Kidney capillary endothelial cell (primary cell): ENCODE measurements at regions not wholly inside any gene's neighbourhood (a gene's known extent, or its start where the extent isn't known, plus 50 kb on each side); places are given as distances from the start of the nearest gene placed in this dataset.
"Not testable (repeated sequence)": the region's sequence is repeated elsewhere in the genome, so short reads cannot be mapped to it uniquely, and the experiment has no call there.

Experiments used
- DNase-seq: peaks from one replicate; pipeline ENCODE4 v3.0.0-alpha.2; 2018; ENCODE audit warnings: low spot score

DNA sequence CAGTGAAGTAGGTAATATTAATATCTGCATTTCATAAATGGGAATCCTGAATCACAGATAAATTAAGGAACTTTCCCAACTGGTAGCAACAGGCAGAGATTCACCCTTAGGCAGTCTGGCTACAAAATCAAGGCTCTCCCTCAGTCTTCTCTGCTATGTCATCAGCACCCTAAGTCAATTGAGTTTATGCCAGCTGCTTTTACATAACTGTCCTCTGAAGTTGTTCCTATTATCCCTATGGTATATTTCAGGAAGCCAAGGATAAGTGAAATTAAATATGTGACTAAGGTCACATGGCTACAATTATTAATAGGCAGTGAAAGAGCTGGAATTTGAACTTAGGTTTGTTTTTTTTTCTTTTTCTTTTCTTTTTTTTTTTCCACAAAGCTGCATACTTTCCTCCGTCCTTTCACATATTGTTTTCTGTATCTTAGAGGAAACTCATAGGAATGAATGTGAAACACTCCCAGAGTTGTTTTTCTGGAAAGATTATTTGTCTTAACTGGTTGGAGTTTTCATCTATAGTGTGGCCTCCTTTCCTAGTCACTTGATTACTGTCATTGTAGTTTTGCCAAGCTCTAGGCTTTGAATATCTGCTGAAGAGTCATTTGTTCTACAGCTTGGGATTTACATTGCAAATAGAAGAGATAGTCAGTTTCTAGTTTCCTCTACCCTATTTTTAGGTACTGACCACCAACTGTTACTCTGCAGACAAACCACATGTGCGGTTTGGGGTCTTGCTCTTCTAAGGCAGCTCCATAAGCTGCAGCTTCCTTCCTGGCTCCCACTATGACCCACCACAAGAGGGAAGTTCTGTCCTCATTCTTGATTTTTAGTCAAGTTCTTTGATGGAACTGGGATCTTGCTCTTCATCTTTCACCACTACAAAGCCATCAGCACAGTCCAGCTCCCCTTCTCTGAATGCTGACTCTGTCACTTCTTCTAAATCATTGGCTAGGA, 338.0 kb upstream of the KIAA1217 start:
- DNase-seq, result no peak

GRCh38 chr10:23872290-23872689, 336.6 kb upstream of the KIAA1217 start:
- DNase-seq, result no peak

GRCh38 chr10:23877791-23878320, 331.1 kb upstream of the KIAA1217 start:
- DNase-seq, result no peak

DNA sequence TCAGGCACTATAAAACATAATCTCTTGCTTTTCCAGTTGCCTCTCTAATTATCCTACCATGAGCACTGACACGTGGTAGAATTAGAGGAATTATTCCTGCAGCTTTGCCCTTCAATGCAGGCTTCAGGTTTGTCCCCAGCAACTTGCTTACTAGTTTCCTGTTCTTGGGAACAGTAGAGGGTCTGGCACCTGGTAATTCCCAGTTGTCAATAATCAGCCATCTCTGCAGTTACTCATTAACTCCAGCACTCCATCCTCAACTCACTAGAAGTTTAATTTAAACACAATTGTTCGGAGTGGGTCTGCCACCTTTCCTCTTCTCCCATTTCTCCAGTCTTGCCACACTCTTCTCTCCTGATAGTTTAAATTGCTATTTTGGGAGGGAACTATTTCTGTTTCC, 324.3 kb upstream of the KIAA1217 start:
- no peak for DNase-seq

GRCh38 chr10:23885853-23886252, 323.1 kb upstream of the KIAA1217 start:
- DNase-seq, result no peak

DNA sequence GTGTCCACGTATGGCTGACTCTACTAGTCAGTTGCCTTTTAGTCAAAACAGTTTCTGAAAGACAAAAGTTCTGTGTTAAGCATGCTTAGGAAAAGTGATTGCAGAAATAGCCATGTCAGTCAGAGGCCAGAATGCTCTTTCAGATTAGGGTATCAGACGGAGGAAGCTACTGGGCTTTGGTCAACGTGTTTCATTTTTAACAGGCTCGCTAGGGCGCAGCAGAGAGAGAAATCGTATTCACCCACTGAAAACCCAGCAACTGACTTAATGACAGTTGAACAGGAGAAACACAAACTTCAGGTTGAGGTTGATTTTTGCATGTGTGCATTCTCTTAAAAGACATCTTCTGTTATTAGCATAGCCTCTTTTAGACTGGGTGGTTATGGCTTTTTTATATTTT, 322.6 kb upstream of the KIAA1217 start:
- DNase-seq, result no peak

DNA sequence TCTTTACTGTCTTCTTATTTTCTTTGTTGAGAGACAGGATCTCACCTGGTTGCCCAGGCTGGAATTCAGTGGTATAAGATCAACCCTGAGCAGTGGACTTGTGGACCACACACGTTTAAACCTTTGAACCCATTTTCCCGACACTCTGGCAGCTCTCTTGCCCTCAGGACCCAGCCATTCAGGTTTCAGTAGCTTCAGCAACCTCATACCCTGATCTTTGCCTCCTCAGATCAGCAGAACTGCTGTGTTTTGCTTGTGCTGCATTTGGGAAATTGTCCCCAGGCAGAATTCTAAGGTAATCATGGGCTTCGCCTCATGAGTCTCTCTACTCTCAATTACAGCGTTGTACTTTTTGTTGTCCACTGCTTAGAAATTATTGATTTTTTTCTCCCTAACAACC, 317.6 kb upstream of the KIAA1217 start:
- DNase-seq, result no peak

DNA sequence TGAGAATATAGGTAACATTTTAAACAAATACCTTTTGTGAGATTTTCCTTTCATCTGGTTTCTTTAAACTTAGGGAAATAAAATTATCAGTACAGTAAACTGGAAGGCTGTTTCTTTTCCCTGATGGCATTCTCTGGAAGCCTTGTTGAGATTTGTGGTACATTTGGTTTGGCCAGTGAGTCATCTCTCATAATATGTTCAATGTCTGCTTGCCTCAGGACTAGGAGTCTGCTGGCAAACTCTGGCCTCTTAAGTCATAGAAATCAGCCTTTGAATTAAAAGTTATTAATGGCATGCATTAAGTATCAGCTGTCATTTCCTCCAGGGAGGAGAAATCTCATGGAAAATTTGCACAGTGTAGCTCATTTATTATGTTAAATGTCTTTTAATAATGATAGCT, 316.6 kb upstream of the KIAA1217 start:
- DNase-seq, result peak; percentile 2

- no peak for DNase-seq
Observed at GRCh38 chr10:23897267-23897666, 311.7 kb upstream of the KIAA1217 start.

- no peak for DNase-seq
Observed at GRCh38 chr10:23897861-23898260, 311.1 kb upstream of the KIAA1217 start.

DNA sequence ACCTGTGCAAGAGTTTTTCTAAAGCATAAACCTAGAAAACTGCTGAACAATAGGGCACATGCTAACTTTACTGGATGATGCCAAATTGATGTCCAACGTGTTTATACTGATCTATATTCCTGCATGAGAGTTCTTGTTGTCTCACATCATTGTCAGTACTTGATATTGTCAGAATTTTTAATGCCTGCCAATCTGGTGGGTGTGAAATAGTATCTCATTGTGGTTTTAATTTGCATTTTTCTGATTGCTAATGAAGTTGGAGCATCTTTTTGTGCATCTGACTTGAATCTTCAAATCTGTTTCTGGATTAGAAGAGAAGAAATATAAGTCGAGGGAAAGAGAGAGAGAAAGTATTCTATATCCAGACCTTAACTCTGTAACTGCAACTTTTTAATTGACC, 309.8 kb upstream of the KIAA1217 start:
- DNase-seq, result no peak

- DNase-seq, result no peak
Observed at GRCh38 chr10:23910291-23910690, 298.6 kb upstream of the KIAA1217 start.

DNA sequence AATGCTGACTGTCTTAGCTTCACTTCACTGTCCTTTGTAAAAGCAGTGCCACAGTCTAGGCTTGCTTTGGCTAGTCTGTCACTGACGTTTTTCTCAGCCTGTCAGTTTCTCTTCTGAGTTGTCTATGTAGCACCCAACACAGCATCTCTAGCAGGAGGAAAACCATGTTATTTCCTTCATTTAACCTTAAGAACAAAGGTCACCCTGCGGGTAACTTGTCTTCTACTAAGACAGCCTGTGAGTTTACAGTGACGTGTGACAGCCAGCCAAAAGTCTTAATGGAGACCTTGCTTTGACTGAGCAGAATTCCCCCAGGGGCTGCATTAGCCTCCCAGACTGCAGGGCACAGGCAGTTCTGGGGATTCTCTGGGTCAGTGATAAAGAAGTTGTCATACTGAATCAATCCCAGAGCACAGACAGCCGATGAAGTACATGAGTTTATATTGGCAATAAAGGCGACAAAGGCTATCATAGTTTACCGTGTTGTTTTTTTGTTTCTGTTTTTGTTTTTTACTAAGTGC, 296.0 kb upstream of the KIAA1217 start:
- no peak for DNase-seq

DNA sequence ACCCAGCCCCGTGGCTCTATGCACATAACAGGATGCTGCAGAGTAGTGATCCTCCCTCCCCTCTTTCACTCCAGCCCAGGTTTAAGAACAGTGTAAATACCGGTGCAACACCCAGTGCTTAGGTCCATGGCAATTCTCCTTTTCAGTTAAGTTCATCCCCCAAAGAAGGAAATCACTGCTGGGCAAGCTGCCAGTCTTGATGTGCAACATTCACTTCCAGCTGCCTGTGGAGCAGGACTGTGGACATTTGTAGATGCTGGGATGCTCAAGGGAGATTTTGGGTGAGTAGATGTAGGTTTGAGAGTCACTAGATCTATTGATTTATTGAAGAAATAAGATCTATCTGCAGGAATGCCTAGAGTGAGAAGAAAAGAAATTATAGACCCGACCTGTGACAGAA, 294.3 kb upstream of the KIAA1217 start:
- no peak for DNase-seq

DNA sequence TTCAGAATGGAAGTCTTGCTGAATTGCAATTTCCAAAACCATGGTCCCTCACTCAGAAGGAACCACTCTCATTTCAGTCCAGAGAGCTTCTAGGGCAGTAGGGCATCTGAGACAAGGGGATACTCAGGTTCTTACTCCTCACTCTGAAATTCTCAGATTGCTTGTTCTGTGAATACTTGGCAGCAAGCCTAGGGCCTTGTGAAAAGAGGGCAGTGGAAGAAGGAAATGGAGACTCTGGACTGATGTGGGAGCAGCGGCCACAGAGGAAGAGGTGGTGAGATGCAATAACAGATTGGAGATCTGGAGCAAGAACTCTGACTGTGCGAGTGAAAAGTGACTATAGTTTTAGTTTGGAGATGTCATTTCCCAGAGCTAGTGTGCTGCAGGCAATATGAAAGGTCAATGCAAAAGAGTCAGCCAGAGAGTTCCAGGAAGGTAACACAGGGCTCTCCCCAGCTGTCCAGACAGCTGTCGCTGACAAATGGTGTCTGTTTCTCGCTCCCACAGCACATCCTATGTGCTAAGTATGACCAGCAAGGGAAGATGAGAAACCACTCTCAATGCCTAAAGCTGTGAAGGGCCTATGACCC, 291.6 kb upstream of the KIAA1217 start:
- DNase-seq, result no peak

GRCh38 chr10:23918090-23918723, 290.7 kb upstream of the KIAA1217 start:
- no peak for DNase-seq

DNA sequence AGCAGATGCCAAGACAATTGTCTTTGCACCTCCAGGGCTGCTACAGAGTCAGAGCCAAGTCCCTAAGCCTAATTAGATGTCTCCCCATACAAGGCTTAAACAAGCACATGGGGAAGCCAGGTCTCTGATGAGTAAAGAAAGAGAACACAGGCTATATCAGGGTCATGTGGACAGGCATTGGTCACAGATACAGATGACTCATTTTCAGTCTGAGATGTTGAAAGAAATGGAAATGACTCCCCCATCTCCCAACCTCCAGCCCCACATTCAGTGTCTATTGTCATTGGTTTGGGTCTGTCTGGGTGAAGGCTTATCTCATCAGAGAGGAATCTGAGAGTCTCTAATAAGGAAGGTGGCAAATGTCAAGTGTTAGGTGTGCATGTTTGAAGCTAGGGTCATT, 290.1 kb upstream of the KIAA1217 start:
- peak; percentile 86 for DNase-seq

DNA sequence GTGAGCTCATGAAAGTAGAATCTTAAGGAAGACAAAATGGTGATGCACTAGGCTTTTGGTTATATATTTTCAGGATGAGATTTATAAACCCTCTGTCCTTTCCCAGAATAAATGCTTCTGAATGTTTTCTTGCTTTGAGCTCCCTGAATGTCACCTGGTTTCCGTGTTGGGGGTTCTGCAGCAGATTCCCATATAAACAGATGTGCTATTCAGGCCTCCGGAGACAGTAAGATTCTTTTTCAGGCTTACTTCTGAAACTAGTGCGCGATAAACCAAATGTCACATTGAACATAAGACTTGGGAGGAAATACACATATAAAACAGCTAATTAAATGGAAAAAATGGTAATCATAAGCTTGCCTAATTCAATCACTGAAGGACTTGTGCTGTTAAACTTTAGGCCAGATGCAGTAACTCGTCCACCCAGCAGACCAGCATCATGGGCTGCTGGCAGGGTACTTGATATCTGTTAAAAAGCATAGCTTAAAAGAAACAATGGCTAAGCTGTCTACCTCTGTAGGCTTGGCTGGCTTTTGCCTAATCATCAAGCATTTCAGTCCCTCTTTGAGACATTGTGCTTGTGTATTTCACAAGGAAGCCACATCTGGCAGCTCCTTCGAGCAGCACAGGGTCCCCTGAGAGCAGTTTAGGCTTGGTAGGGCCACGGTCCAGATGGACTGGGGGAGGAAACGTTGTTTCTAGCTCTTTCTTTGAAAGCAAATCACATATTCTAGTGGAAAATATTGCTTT, 281.2 kb upstream of the KIAA1217 start:
- no peak for DNase-seq

- DNase-seq, result not testable (repeated sequence)
Observed at GRCh38 chr10:23934023-23934422, 274.9 kb upstream of the KIAA1217 start.

DNA sequence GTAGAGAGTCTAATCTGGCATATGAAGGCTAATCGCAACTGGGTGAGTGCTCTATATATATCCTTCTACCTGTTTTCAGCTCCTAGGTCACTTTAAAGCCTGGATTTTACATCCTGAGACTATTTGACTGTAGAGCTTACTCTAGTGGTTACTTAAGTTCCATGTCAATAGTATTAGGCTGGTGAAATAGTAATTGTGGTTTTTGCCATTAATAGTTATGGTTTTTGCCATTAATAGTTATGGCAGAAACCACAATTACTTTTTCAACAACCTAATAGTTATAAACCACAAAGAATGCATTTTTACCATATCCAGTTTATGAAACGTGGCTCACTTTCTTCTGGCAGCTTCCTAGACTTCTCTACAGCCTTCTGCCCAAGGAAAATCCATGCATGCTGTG, 263.1 kb upstream of the KIAA1217 start:
- no peak for DNase-seq

DNA sequence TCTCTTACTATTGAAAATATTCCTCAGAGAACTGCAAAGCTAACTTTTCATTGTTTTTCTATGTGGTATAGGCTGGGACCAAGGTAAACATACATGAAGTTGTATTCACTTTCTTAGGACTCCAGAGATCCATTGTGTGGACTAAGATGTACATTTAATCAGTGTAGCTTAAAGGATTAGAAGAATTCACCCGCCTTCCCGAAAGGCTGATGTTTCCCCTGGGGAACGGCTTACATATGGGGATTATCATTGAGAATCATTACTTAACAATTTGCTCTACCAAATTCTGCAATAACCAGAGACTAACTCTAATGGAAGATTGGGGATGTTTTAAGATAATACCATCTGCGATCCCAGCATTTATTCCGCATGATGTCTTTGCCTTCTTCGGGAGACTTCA, 257.1 kb upstream of the KIAA1217 start:
- DNase-seq, result no peak
